HepG2 (cell line): ENCODE measurements at regions not wholly inside any gene's neighbourhood (a gene's known extent, or its start where the extent isn't known, plus 50 kb on each side); places are given as distances from the start of the nearest gene placed in this dataset.

Experiments
- ATAC-seq: fragments of 200-7000 bp; cut with Tn5 transposase; 3 replicates; pipeline ENCODE4 v1.9.1; 2020; ENCODE audit warnings: mild to moderate bottlenecking, moderate library complexity
- BruUV-seq: library from RNA; stranded (reverse); fragments of 400-500 nt; replicated peaks from 2 replicates; lab custom pipeline; 2021; lab: Mats Ljungman, UMichigan
- CTCF ChIA-PET: fragments of 300-600 bp; formaldehyde crosslinking; extraction: SDS; loops from one replicate; lab custom pipeline; 2021; ENCODE audit warnings: low total read pairs, inconsistent platforms, low intra/inter-chr PET ratio; lab: Yijun Ruan, JAX
- POLR2A ChIA-PET: fragments of 350-600 bp; sonication (Branson Sonifier 250); formaldehyde crosslinking; loops from one replicate; lab custom pipeline; 2020; ENCODE audit warnings: antibody characterized with exemption, inconsistent platforms; lab: Yijun Ruan, JAX
- DNase-seq: peaks from one replicate; pipeline ENCODE4 v3.0.0-alpha.2; 2015; ENCODE audit warnings: low spot score
- FAIRE-seq: peaks from 3 replicates; lab custom pipeline; 2011; peaks lifted over from hg19 to GRCh38; lab: Jason Lieb, UNC
- H2AFZ ChIP-seq: one replicate; pipeline ENCODE4 v1.6.1; 2011; ENCODE audit warnings: low read length, inconsistent platforms
- H3K27ac ChIP-seq: fragments of 300-600 bp; 3 replicates; pipeline ENCODE4 v1.8.0; 2011; ENCODE audit warnings: mixed run types, mild to moderate bottlenecking, mixed read lengths, low read length, inconsistent platforms; ENCODE audit not compliant: insufficient read depth; ENCODE audit errors: extremely low read length
- H3K27me3 ChIP-seq, 2 experiments: fragments of 200-600 bp in 1 of 2; 2 replicates in 1 of 2; 3 replicates in 1 of 2; pipeline versions ENCODE4 v1.6.0 to v1.8.0; 2011; ENCODE audit warnings: low read length in 2 of 2, mild to moderate bottlenecking in 2 of 2, moderate library complexity in 2 of 2, inconsistent platforms in 1 of 2; ENCODE audit not compliant: insufficient read depth in 2 of 2, control insufficient read depth in 1 of 2
- H3K36me3 ChIP-seq, 2 experiments: fragments of 200-600 bp in 1 of 2; replicated peaks in 1 of 2; 2 replicates in 1 of 2; 3 replicates in 1 of 2; pipeline versions ENCODE4 v1.5.1 to v1.8.0; 2011; ENCODE audit warnings: low read length in 2 of 2, inconsistent platforms in 1 of 2; ENCODE audit not compliant: insufficient read depth in 2 of 2, control insufficient read depth in 1 of 2
- H3K4me1 ChIP-seq: 2 replicates; pipeline ENCODE4 v1.5.1; 2012; ENCODE audit warnings: low read length, inconsistent platforms; ENCODE audit not compliant: insufficient read depth
- H3K4me2 ChIP-seq: 2 replicates; pipeline ENCODE4 v1.6.0; 2011; ENCODE audit warnings: low read depth, low read length, inconsistent platforms
- H3K4me3 ChIP-seq, 3 experiments: fragments of 200-600 bp in 1 of 3; sonication (generic), shearing (Covaris generic) in 1 of 3; replicated peaks in 1 of 3; 2 replicates each; pipeline ENCODE4 v1.5.1; 2011 to 2016; ENCODE audit warnings: low read length in 3 of 3, inconsistent platforms in 2 of 3, low read depth in 2 of 3, mild to moderate bottlenecking in 2 of 3, control low read depth in 1 of 3, mixed read lengths in 1 of 3; ENCODE audit not compliant: insufficient read depth in 1 of 3
- H3K79me2 ChIP-seq: one replicate; pipeline ENCODE4 v1.6.1; 2011; ENCODE audit warnings: low read length, inconsistent platforms; ENCODE audit not compliant: insufficient read depth
- H3K9ac ChIP-seq: 2 replicates; pipeline ENCODE4 v1.6.0; 2011; ENCODE audit warnings: mild to moderate bottlenecking, low read depth, low read length, inconsistent platforms; ENCODE audit not compliant: insufficient read depth
- H3K9me3 ChIP-seq: 2 replicates; pipeline ENCODE4 v1.5.1; 2012; ENCODE audit warnings: mild to moderate bottlenecking, low read length
- H4K20me1 ChIP-seq: 2 replicates; pipeline ENCODE4 v1.6.0; 2011; ENCODE audit warnings: inconsistent platforms, mild to moderate bottlenecking, low read length, moderate library complexity; ENCODE audit not compliant: insufficient read depth
- CCAR2 ChIP-seq: fragments of 200-400 bp; formaldehyde crosslinking; optimal IDR thresholded peaks from 2 replicates; pipeline ENCODE3; 2018; ENCODE audit warnings: low read depth, mild to moderate bottlenecking, low read length, moderate library complexity
- CEBPB ChIP-seq: IDR thresholded peaks from 2 replicates; pipeline ENCODE4 v1.6.1; 2011; ENCODE audit warnings: low read depth, low read length, improper control_type of control experiment, borderline replicate concordance
- CEBPG ChIP-seq: IDR thresholded peaks from 2 replicates; pipeline ENCODE4 v1.6.1; 2016
- MAFK ChIP-seq, 2 experiments: IDR thresholded peaks in 1 of 2; conservative IDR thresholded peaks in 1 of 2; 2 replicates each; pipeline ENCODE4 v1.6.1; 2011; ENCODE audit warnings: improper control_type of control experiment in 2 of 2, low read length in 2 of 2
- PAWR ChIP-seq: sonication (generic); formaldehyde crosslinking; IDR thresholded peaks from 2 replicates; pipeline ENCODE4 v1.4.0; 2020; ENCODE audit warnings: missing genetic modification reagents, mild to moderate bottlenecking, borderline replicate concordance
- PHF20 ChIP-seq: sonication (generic); formaldehyde crosslinking; IDR thresholded peaks from 2 replicates; pipeline ENCODE4 v1.5.0; 2020; ENCODE audit warnings: mild to moderate bottlenecking, missing genetic modification reagents
- ZFY ChIP-seq: sonication (generic); formaldehyde crosslinking; IDR thresholded peaks from 2 replicates; pipeline ENCODE4 v1.4.0; 2020; ENCODE audit warnings: missing genetic modification reagents
- ZNF510 ChIP-seq: sonication (generic); formaldehyde crosslinking; IDR thresholded peaks from 2 replicates; pipeline ENCODE4 v1.4.0; 2020; ENCODE audit warnings: low read depth, mild to moderate bottlenecking, missing genetic modification reagents
- ZSCAN25 ChIP-seq: sonication (generic); formaldehyde crosslinking; IDR thresholded peaks from 2 replicates; pipeline ENCODE4 v1.8.0; 2022; ENCODE audit warnings: mild to moderate bottlenecking, missing genetic modification reagents
- WGBS: methylation state at CpG from one replicate; pipeline ENCODE4 v1.1.6; 2017; ENCODE audit warnings: low lambda C conversion rate; 5-methylcytosine and 5-hydroxymethylcytosine counted together
- in situ Hi-C: cut with HindIII; loops from 2 replicates; pipeline ENCODE4 v1.10.0; 2017; ENCODE audit warnings: low pct_unique_long_range_greater_than_20kb; ENCODE audit not compliant: extremely low pct_ligation_motif_present
- intact Hi-C: fragments of 100-400 bp; cut with micrococcal nuclease; formaldehyde crosslinking; loops from one replicate; pipeline ENCODE4 v1.10.0; 2022; ENCODE audit not compliant: unreplicated experiment
- TF ChIP-seq, protein P1 (sequence below), 2 experiments: sonication (generic) in 1 of 2; formaldehyde crosslinking in 1 of 2; IDR thresholded peaks; 2 replicates each; pipeline versions ENCODE4 v1.6.1 to v1.9.0; 2014 to 2022; ENCODE audit warnings: antibody characterized with exemption in 1 of 2, borderline replicate concordance in 1 of 2, inconsistent platforms in 1 of 2, low read depth in 1 of 2, missing genetic modification reagents in 1 of 2

DNA sequence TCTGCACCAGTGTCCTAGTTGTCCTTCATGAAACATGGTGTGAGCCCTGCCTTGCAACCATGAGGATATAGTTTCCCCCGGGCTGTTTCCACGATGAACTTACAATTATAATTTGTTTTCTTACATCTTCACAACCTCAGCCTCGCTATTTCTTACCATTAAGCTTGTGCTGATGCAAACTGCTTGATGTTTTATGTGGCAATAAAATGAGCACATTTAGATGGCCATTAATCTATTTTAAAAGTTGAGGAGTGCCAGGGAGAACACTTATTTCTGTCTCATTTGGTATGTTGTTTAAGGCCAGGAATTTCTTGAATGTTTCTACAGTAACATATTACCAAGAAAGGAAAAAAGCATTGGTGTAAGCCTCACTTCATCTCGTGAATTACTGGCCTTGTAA lies 214.5 kb upstream of the SLC8A1 start (continued):
- TF ChIP-seq ZFY (CRISPR knock-in tag) (no peak), MAFK (conservative IDR thresholded peaks at IDR 0.05 in 1 of 2, IDR thresholded peaks at IDR 0.05 in 1 of 2; ENCODE audit: low read length in 2 of 2) (no peak), ZNF510 (no peak), ZSCAN25 (no peak)
- TF ChIP-seq, protein P1, sequence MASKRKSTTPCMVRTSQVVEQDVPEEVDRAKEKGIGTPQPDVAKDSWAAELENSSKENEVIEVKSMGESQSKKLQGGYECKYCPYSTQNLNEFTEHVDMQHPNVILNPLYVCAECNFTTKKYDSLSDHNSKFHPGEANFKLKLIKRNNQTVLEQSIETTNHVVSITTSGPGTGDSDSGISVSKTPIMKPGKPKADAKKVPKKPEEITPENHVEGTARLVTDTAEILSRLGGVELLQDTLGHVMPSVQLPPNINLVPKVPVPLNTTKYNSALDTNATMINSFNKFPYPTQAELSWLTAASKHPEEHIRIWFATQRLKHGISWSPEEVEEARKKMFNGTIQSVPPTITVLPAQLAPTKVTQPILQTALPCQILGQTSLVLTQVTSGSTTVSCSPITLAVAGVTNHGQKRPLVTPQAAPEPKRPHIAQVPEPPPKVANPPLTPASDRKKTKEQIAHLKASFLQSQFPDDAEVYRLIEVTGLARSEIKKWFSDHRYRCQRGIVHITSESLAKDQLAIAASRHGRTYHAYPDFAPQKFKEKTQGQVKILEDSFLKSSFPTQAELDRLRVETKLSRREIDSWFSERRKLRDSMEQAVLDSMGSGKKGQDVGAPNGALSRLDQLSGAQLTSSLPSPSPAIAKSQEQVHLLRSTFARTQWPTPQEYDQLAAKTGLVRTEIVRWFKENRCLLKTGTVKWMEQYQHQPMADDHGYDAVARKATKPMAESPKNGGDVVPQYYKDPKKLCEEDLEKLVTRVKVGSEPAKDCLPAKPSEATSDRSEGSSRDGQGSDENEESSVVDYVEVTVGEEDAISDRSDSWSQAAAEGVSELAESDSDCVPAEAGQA (IDR thresholded peaks at IDR 0.05; ENCODE audit: low read depth), result no peak
- TF ChIP-seq, protein P1 (CRISPR knock-in tag; IDR thresholded peaks at IDR 0.05; ENCODE audit: borderline replicate concordance), result no peak

DNA sequence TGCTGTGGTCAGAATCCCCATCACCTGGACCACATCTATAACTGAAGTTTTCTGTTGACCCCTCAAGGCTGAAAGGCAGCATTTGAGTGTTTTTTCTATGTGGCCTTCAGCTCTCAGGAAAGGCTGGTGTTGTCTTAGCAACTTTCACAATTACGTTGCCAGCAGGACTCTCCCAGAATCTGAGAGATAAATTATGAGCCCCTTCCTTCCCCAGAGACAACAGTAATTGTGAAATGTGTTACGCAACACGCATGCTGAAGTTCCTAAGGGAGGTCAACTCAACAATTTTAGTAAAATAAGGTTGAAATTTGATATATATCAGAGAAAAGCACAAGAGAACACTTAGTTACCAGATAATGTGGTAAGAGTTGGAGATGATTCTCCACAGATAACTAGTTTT lies 216.5 kb upstream of the SLC8A1 start:
- CTCF ChIA-PET, result no interaction called here

More for the DNA sequence above, 216.5 kb upstream of the SLC8A1 start:
- Histone ChIP-seq H3K4me2 (no peak overlapping the region), H3K36me3 (no peaks in the 10 kb centered on the region), H4K20me1 (no peaks in the 10 kb centered on the region), H3K27me3 (no peaks in the 10 kb centered on the region), H3K79me2 (no peaks in the 10 kb centered on the region), H3K4me1 (no peaks in the 10 kb centered on the region), H2AFZ (no peak overlapping the region), H3K4me3 (no peak overlapping the region), H3K9ac (no peak overlapping the region), H3K27ac (no peak overlapping the region), H3K9me3 (peaks cover 4% of the 10 kb centered on the region; the same call in 1 of the 2 replicates)
- TF ChIP-seq CEBPG (peak; percentile 58), PHF20 (no peak), CEBPB (peak; percentile 91), CCAR2 (no peak), PAWR (CRISPR knock-in tag) (no peak)
- WGBS, result 21% methylated on average over 3 of the region's 3 CpGs
- DNase-seq, result no peak
- FAIRE-seq, result no peak
- ATAC-seq, result no peak
- POLR2A ChIA-PET, result no interaction called here
- intact Hi-C loops (no loop called here), in situ Hi-C loops (no loop called here)
- no TSS peak for BruUV-seq
